ENCODE measurements at regions not wholly inside any gene's neighbourhood (a gene's known extent, or its start where the extent isn't known, plus 50 kb on each side); places are given as distances from the start of the nearest gene placed in this dataset.

- ChIA-PET POLR2A (no interaction called here), CTCF (interaction anchor here (1.0 to 4.5 kb wide), 15 partner anchors 9 to 595 kb away, joined by 3 to 48 read pairs (median 8); no protein-coding TSS in a partner anchor)
- no peak overlapping the region for H3K4me3 ChIP-seq (ENCODE audit: low read depth, low read length)
- DNase-seq (ENCODE audit: low read depth, low spot score): no peak
- no peak for TF ChIP-seq CTCF (IDR thresholded peaks at IDR 0.05; ENCODE audit: insufficient read depth, low read length, missing control alignments)
Measured at GRCh38 chr10:61139592-61139953, 195.6 kb upstream of the RHOBTB1 start.

- no peak for DNase-seq (ENCODE audit: low read depth, low spot score)
- CTCF ChIA-PET: interaction anchor here (1.3 to 4.5 kb wide), 8 partner anchors 8 to 596 kb away, joined by 3 to 48 read pairs (median 12); no protein-coding TSS in a partner anchor
- TF ChIP-seq CTCF (IDR thresholded peaks at IDR 0.05; ENCODE audit: insufficient read depth, low read length, missing control alignments): no peak
- no peak overlapping the region for H3K4me3 ChIP-seq (ENCODE audit: low read depth, low read length)
- POLR2A ChIA-PET: no interaction called here
Measured at GRCh38 chr10:61138708-61139591, 195.0 kb upstream of the RHOBTB1 start.

GRCh38 chr10:61136139-61136538 lies 192.2 kb upstream of the RHOBTB1 start:
- TF ChIP-seq CTCF (IDR thresholded peaks at IDR 0.05; ENCODE audit: insufficient read depth, low read length, missing control alignments): no peak
- CTCF ChIA-PET: interaction anchor here (0.8 kb wide), 1 partner anchor 27 kb away, joined by 3 read pairs; no protein-coding TSS in a partner anchor
- POLR2A ChIA-PET: no interaction called here
- no peak overlapping the region for H3K4me3 ChIP-seq (ENCODE audit: low read depth, low read length)
- DNase-seq (ENCODE audit: low read depth, low spot score): no peak

GRCh38 chr10:61135276-61135721 lies 191.3 kb upstream of the RHOBTB1 start:
- POLR2A ChIA-PET: no interaction called here
- DNase-seq (ENCODE audit: low read depth, low spot score): no peak
- no peak for TF ChIP-seq CTCF (IDR thresholded peaks at IDR 0.05; ENCODE audit: insufficient read depth, low read length, missing control alignments)
- no peak overlapping the region for H3K4me3 ChIP-seq (ENCODE audit: low read depth, low read length)
- CTCF ChIA-PET: interaction anchor here (0.8 to 1.6 kb wide), 3 partner anchors 24 to 56 kb away, joined by 3 to 4 read pairs (median 3); no protein-coding TSS in a partner anchor

- no peak for TF ChIP-seq CTCF (IDR thresholded peaks at IDR 0.05; ENCODE audit: insufficient read depth, low read length, missing control alignments)
- no peak for DNase-seq (ENCODE audit: low read depth, low spot score)
- H3K4me3 ChIP-seq (ENCODE audit: low read depth, low read length): no peak overlapping the region
- ChIA-PET POLR2A (no interaction called here), CTCF (interaction anchor here (0.9 to 5.8 kb wide), 4 partner anchors 10 to 170 kb away, joined by 3 to 48 read pairs (median 3); no protein-coding TSS in a partner anchor)
Measured at GRCh38 chr10:61130366-61130765, 186.4 kb upstream of the RHOBTB1 start.

GRCh38 chr10:61128196-61128595 lies 184.2 kb upstream of the RHOBTB1 start:
- ChIA-PET CTCF (interaction anchor here (0.8 to 5.8 kb wide), 2 partner anchors 12 to 121 kb away, joined by 3 to 48 read pairs; no protein-coding TSS in a partner anchor), POLR2A (no interaction called here)
- TF ChIP-seq CTCF (IDR thresholded peaks at IDR 0.05; ENCODE audit: insufficient read depth, low read length, missing control alignments): no peak
- no peak for DNase-seq (ENCODE audit: low read depth, low spot score)
- H3K4me3 ChIP-seq (ENCODE audit: low read depth, low read length): no peak overlapping the region

Measured in AG04449 (cell line).